ENCODE measurements at regions not wholly inside any gene's neighbourhood (a gene's known extent, or its start where the extent isn't known, plus 50 kb on each side); places are given as distances from the start of the nearest gene placed in this dataset.
A peak's percentile ranks its signal among the peaks of the same experiment; 100 is the strongest.
"Not testable (repeated sequence)": the region's sequence is repeated elsewhere in the genome, so short reads cannot be mapped to it uniquely, and the experiment has no call there.

GRCh38 chrX:25442499-25442898 is 426.7 kb upstream of the ARX start:
- TF ChIP-seq, protein P1, sequence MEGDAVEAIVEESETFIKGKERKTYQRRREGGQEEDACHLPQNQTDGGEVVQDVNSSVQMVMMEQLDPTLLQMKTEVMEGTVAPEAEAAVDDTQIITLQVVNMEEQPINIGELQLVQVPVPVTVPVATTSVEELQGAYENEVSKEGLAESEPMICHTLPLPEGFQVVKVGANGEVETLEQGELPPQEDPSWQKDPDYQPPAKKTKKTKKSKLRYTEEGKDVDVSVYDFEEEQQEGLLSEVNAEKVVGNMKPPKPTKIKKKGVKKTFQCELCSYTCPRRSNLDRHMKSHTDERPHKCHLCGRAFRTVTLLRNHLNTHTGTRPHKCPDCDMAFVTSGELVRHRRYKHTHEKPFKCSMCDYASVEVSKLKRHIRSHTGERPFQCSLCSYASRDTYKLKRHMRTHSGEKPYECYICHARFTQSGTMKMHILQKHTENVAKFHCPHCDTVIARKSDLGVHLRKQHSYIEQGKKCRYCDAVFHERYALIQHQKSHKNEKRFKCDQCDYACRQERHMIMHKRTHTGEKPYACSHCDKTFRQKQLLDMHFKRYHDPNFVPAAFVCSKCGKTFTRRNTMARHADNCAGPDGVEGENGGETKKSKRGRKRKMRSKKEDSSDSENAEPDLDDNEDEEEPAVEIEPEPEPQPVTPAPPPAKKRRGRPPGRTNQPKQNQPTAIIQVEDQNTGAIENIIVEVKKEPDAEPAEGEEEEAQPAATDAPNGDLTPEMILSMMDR (IDR thresholded peaks at IDR 0.05; ENCODE audit: control insufficient read depth, extremely low read depth, insufficient read depth) = peak; percentile 57
- DNase-seq (ENCODE audit: low read depth) = no peak
- no peak overlapping the region for H3K4me3 ChIP-seq (ENCODE audit: low read depth, low read length)

DNA sequence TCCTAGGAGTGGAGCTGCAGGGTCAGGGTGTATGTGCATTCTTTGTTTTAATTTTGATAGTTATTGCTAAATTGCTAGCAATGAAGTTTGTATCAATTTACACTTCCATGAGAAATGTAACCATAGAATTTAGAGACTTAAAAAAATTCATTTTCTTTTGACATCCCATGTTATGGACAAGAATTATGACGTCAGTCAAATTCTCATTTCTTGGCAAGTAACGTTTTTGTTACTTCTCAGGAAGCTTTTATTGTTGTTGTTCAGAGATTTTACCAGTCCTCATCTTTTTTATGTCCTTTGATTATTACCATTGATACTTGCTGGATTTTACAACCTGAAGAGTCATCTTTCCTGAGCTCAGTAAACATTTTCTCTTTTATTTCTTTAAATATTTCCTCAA is 417.5 kb upstream of the ARX start:
- no peak for DNase-seq (ENCODE audit: low read depth)
- H3K4me3 ChIP-seq (ENCODE audit: low read depth, low read length) = no peak overlapping the region
- TF ChIP-seq, protein P1 (IDR thresholded peaks at IDR 0.05; ENCODE audit: control insufficient read depth, extremely low read depth, insufficient read depth) = no peak

DNA sequence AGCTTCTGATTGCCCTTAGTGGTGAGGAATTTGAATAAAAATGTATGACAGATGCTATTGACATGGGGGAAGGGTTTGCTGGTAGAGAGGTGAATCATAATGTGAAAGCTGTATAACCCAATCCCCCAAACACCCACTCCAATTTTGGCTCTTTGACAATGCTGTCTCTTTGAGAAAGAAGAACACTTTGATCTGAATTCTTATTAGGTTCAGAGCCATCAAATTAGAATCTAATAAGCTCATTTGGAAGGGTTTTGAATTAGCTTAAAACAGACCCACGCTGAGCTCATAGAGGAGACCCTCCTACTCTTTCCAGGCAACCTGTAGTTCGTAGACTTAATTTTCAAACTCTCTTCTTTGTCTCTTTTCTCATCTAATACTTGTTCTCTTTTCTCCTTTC is 416.6 kb upstream of the ARX start:
- DNase-seq (ENCODE audit: low read depth) = no peak
- no peak overlapping the region for H3K4me3 ChIP-seq (ENCODE audit: low read depth, low read length)
- TF ChIP-seq, protein P1 (IDR thresholded peaks at IDR 0.05; ENCODE audit: control insufficient read depth, extremely low read depth, insufficient read depth) = no peak

DNA sequence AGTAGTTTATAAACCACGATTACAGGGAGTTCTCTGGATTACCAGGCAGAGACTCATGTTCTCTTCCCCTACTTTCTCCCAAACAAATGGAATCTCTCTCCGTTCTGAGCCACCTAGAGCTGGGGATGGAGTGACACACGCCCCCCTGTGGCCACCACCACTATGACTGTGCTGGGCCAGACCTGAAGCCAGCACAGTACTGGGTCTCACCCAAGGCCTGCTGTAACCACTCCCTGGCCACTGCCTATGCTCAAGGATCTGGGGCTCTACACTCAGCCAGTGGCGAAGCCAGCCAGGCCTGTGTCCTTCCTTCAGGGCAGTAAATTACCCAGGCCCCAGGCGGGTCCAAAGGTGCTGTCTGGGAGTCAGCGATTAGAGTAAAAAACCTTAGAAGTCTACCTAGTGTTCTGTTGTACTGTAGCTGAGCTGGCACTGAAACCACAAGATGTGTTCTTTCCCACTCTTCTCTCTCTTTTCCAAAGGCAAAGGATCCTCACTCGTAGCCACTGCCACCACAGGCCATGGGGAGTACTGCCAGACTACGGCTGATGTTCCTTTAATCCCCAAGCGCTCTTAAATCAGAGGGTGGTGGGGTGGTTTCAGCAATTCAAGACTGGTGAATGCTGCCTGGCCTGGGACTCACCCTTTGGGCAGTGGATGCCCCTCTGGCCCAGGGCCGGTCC is 412.2 kb upstream of the ARX start:
- DNase-seq (ENCODE audit: low read depth) = no peak
- H3K4me3 ChIP-seq (ENCODE audit: low read depth, low read length) = no peak overlapping the region
- TF ChIP-seq, protein P1 (IDR thresholded peaks at IDR 0.05; ENCODE audit: control insufficient read depth, extremely low read depth, insufficient read depth) = peak; percentile 14; the same call in 1 of the 2 replicates

- not testable (repeated sequence) for H3K4me3 ChIP-seq (ENCODE audit: low read depth, low read length); DNase-seq (ENCODE audit: low read depth)
These were observed 388.4 kb upstream of the ARX start for GRCh38 chrX:25404163-25404562.

DNA sequence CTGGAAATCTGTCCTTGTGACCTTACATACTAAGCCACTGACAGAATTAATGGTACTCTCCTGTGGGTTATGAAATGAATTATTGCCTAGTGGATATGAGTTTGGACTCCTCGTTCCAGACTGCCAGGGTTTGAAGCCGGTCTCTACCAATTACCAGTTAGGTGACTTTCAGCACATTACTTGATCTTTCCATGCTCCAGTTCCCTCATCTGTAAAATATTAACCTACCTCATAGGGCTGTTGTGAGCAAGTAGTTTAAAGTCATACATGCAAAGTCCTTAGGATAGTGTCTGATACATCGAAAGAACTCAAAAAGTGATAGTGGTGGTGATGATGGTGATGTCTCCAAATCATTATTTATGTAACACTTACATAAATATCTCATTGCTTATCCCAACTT is 373.5 kb upstream of the ARX start:
- TF ChIP-seq, protein P1 (IDR thresholded peaks at IDR 0.05; ENCODE audit: control insufficient read depth, extremely low read depth, insufficient read depth) = no peak
- no peak overlapping the region for H3K4me3 ChIP-seq (ENCODE audit: low read depth, low read length)
- no peak for DNase-seq (ENCODE audit: low read depth)

- TF ChIP-seq, protein P1 (IDR thresholded peaks at IDR 0.05; ENCODE audit: control insufficient read depth, extremely low read depth, insufficient read depth) = no peak
- DNase-seq (ENCODE audit: low read depth) = no peak
- no peak overlapping the region for H3K4me3 ChIP-seq (ENCODE audit: low read depth, low read length)
These were observed 367.4 kb upstream of the ARX start for GRCh38 chrX:25383196-25383595.

Data from LNCaP clone FGC (cell line).